ENCODE measurements at regions not wholly inside any gene's neighbourhood (a gene's known extent, or its start where the extent isn't known, plus 50 kb on each side); places are given as distances from the start of the nearest gene placed in this dataset.

GRCh38 chr9:30198463-30199309, 2185.8 kb upstream of the ACO1 start:
- peaks cover 7% of the 10 kb centered on the region for H3K36me3 Mint-ChIP-seq (ENCODE audit: low read depth)
- Histone ChIP-seq H3K9ac (ENCODE audit: extremely low read depth, low read length, poor library complexity, severe bottlenecking) (no peak overlapping the region), H3K9me3 (ENCODE audit: control insufficient read depth, low read length) (peaks cover 20% of the 10 kb centered on the region), H3K36me3 (ENCODE audit: control insufficient read depth, insufficient read depth, low read length) (no peaks in the 10 kb centered on the region), H3K27me3 (ENCODE audit: control insufficient read depth, insufficient read depth, low read length, poor library complexity, severe bottlenecking) (no peaks in the 10 kb centered on the region), H3K27ac (ENCODE audit: low read depth, low read length) (no peak overlapping the region), H3K4me3 (ENCODE audit: low read length) (peak overlapping the region; percentile 30), H3K4me1 (ENCODE audit: control insufficient read depth, insufficient read depth, low read length) (peaks cover 9% of the 10 kb centered on the region)
- no peaks in the 10 kb centered on the region for H3K27me3 Mint-ChIP-seq (ENCODE audit: insufficient read depth)
- H3K27ac Mint-ChIP-seq, result no peak overlapping the region
- no peak for DNase-seq
- WGBS, 2 experiments (ENCODE audit: insufficient coverage in 1 of 2, insufficient read length in 1 of 2), result 89 to 93% methylated on average over 20 to 24 of the region's 24 CpGs
- H3K9me3 Mint-ChIP-seq, result peaks cover 16% of the 10 kb centered on the region
- H3K4me1 Mint-ChIP-seq, result peaks cover 4% of the 10 kb centered on the region
- peak; percentile 50 for TF ChIP-seq CTCF (conservative IDR thresholded peaks at IDR 0.05)
- no peak overlapping the region for H3K4me3 Mint-ChIP-seq

GRCh38 chr9:30201024-30201423, 2183.4 kb upstream of the ACO1 start:
- no peaks in the 10 kb centered on the region for H3K4me1 Mint-ChIP-seq
- Histone ChIP-seq H3K4me1 (ENCODE audit: control insufficient read depth, insufficient read depth, low read length) (no peaks in the 10 kb centered on the region), H3K27ac (ENCODE audit: low read depth, low read length) (no peak overlapping the region), H3K36me3 (ENCODE audit: control insufficient read depth, insufficient read depth, low read length) (no peaks in the 10 kb centered on the region), H3K9ac (ENCODE audit: extremely low read depth, low read length, poor library complexity, severe bottlenecking) (no peak overlapping the region), H3K9me3 (ENCODE audit: control insufficient read depth, low read length) (peaks cover 20% of the 10 kb centered on the region), H3K4me3 (ENCODE audit: low read length) (no peak overlapping the region), H3K27me3 (ENCODE audit: control insufficient read depth, insufficient read depth, low read length, poor library complexity, severe bottlenecking) (no peaks in the 10 kb centered on the region)
- no peak overlapping the region for H3K4me3 Mint-ChIP-seq
- no peak overlapping the region for H3K27ac Mint-ChIP-seq
- peaks cover 7% of the 10 kb centered on the region for H3K36me3 Mint-ChIP-seq (ENCODE audit: low read depth)
- no peak for DNase-seq
- peaks cover 16% of the 10 kb centered on the region for H3K9me3 Mint-ChIP-seq
- WGBS, 2 experiments (ENCODE audit: insufficient coverage in 1 of 2, insufficient read length in 1 of 2), result 97 to 100% methylated on average over 1 to 3 of the region's 3 CpGs
- no peak for TF ChIP-seq CTCF (conservative IDR thresholded peaks at IDR 0.05)
- H3K27me3 Mint-ChIP-seq (ENCODE audit: insufficient read depth), result no peaks in the 10 kb centered on the region

GRCh38 chr9:30235068-30235467, 2149.4 kb upstream of the ACO1 start:
- H3K9me3 Mint-ChIP-seq, result no peaks in the 10 kb centered on the region
- no peak overlapping the region for H3K4me3 Mint-ChIP-seq
- H3K36me3 Mint-ChIP-seq (ENCODE audit: low read depth), result no peaks in the 10 kb centered on the region
- Histone ChIP-seq H3K9ac (ENCODE audit: extremely low read depth, low read length, poor library complexity, severe bottlenecking) (no peak overlapping the region), H3K27me3 (ENCODE audit: control insufficient read depth, insufficient read depth, low read length, poor library complexity, severe bottlenecking) (no peaks in the 10 kb centered on the region), H3K36me3 (ENCODE audit: control insufficient read depth, insufficient read depth, low read length) (no peaks in the 10 kb centered on the region), H3K9me3 (ENCODE audit: control insufficient read depth, low read length) (no peaks in the 10 kb centered on the region), H3K27ac (ENCODE audit: low read depth, low read length) (no peak overlapping the region), H3K4me3 (ENCODE audit: low read length) (no peak overlapping the region), H3K4me1 (ENCODE audit: control insufficient read depth, insufficient read depth, low read length) (peaks cover 6% of the 10 kb centered on the region)
- H3K27ac Mint-ChIP-seq, result peak overlapping the region; percentile 36
- peak; percentile 51 for DNase-seq
- no peak for TF ChIP-seq CTCF (conservative IDR thresholded peaks at IDR 0.05)
- peaks cover 50% of the 10 kb centered on the region for H3K4me1 Mint-ChIP-seq
- WGBS, 2 experiments (ENCODE audit: insufficient coverage in 1 of 2, insufficient read length in 1 of 2), result 55% methylated on average over 4 of the region's 4 CpGs; no CpG with 5 or more reads in 1 of the 2 experiments
- H3K27me3 Mint-ChIP-seq (ENCODE audit: insufficient read depth), result no peaks in the 10 kb centered on the region
